PFSK-1 (cell line): ENCODE measurements at regions not wholly inside any gene's neighbourhood (a gene's known extent, or its start where the extent isn't known, plus 50 kb on each side); places are given as distances from the start of the nearest gene placed in this dataset.

ENCODE experiments used
- FOXP2 ChIP-seq: optimal IDR thresholded peaks from 2 replicates; pipeline ENCODE3; 2011; ENCODE audit warnings: borderline replicate concordance, control low read depth, inconsistent platforms; ENCODE audit not compliant: insufficient read depth; ENCODE audit errors: extremely low read length, extremely low read depth
- POLR2AphosphoS5 ChIP-seq: IDR thresholded peaks from 2 replicates; pipeline ENCODE4 v1.6.1; 2012; ENCODE audit warnings: low read depth, mild to moderate bottlenecking, control low read depth, low read length, moderate library complexity
- SIN3A ChIP-seq: IDR thresholded peaks from 2 replicates; pipeline ENCODE4 v1.6.1; 2012; ENCODE audit warnings: mild to moderate bottlenecking, low read length, moderate library complexity, borderline replicate concordance; ENCODE audit not compliant: insufficient read depth
- TAF1 ChIP-seq: IDR thresholded peaks from 2 replicates; pipeline ENCODE4 v1.6.1; 2012; ENCODE audit warnings: low read length, control low read depth, borderline replicate concordance; ENCODE audit not compliant: insufficient read depth
- TF ChIP-seq, protein P1 (sequence below), 2 experiments: IDR thresholded peaks; 2 replicates each; pipeline versions ENCODE4 v1.6.1 to v1.8.0; 2011 to 2012; ENCODE audit warnings: low read depth in 2 of 2, low read length in 2 of 2, control low read depth in 1 of 2, inconsistent platforms in 1 of 2, mild to moderate bottlenecking in 1 of 2, moderate library complexity in 1 of 2; ENCODE audit not compliant: insufficient read depth in 1 of 2

DNA sequence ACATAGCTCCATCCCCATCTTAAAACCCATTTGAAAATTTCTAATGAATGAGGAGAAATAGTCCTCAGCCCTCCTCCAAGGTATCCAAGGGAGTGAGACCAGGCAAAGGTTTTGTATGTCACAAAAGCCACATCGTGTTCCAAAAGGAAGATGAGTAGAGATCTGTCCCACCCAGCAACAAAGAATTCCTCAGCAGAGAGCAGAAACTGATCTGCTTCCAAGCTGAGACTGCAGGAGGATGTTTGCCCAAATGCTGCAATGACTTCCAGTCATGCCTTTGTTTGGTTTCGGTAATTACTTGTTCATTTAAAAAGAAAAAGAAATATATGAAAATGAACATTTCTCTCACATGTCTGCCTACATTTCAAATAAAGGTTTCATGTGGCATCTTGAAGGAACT lies 186.9 kb downstream of the SETD4 start:
- TF ChIP-seq POLR2AphosphoS5 (no peak), TAF1 (no peak), SIN3A (no peak), FOXP2 (no peak)
- TF ChIP-seq, protein P1, sequence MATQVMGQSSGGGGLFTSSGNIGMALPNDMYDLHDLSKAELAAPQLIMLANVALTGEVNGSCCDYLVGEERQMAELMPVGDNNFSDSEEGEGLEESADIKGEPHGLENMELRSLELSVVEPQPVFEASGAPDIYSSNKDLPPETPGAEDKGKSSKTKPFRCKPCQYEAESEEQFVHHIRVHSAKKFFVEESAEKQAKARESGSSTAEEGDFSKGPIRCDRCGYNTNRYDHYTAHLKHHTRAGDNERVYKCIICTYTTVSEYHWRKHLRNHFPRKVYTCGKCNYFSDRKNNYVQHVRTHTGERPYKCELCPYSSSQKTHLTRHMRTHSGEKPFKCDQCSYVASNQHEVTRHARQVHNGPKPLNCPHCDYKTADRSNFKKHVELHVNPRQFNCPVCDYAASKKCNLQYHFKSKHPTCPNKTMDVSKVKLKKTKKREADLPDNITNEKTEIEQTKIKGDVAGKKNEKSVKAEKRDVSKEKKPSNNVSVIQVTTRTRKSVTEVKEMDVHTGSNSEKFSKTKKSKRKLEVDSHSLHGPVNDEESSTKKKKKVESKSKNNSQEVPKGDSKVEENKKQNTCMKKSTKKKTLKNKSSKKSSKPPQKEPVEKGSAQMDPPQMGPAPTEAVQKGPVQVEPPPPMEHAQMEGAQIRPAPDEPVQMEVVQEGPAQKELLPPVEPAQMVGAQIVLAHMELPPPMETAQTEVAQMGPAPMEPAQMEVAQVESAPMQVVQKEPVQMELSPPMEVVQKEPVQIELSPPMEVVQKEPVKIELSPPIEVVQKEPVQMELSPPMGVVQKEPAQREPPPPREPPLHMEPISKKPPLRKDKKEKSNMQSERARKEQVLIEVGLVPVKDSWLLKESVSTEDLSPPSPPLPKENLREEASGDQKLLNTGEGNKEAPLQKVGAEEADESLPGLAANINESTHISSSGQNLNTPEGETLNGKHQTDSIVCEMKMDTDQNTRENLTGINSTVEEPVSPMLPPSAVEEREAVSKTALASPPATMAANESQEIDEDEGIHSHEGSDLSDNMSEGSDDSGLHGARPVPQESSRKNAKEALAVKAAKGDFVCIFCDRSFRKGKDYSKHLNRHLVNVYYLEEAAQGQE (IDR thresholded peaks at IDR 0.05; ENCODE audit: insufficient read depth in 1 of 2, low read depth in 2 of 2, low read length in 2 of 2): no peak

DNA sequence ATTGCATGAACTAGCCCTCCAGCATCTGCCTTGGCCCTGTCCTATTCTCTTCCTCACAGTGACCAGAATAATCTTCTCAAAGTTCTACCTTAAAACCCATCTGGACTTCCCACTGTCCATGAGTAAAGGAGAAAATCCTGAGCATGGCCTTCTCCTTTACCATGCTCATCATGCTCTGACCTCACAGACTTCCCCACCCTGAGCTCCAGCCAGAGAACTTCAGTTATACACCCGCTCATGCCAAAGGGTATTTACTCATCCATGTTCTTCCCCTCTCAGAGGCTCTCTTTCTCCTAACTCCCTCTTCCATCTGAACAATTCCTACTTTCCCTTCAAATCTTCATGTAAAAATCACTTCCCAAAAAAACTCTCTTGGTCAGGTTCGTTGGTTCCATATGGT lies 188.4 kb downstream of the SETD4 start:
- no peak for TF ChIP-seq SIN3A
- TF ChIP-seq, protein P1 (IDR thresholded peaks at IDR 0.05; ENCODE audit: insufficient read depth in 1 of 2, low read depth in 2 of 2, low read length in 2 of 2): no peak
- TF ChIP-seq POLR2AphosphoS5: no peak
- TF ChIP-seq FOXP2: no peak
- no peak for TF ChIP-seq TAF1

DNA sequence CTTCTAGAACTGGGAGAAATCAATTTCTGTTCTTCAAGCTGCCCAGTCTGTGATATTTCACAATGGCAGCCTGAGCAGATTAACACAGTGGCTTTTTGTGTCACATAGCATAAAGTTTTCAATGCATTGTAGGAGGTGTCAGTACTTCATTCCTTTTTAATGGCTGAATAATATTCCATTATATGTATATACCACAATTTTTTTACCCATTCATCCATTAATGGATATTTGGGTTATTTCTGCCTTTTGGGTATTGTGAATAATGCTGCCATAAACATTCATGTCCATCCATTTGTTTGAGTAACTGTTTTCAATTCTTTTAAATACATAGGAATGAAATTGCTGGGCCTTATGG lies 191.5 kb downstream of the SETD4 start:
- TF ChIP-seq POLR2AphosphoS5 (no peak), SIN3A (no peak)
- TF ChIP-seq, protein P1 (IDR thresholded peaks at IDR 0.05; ENCODE audit: insufficient read depth in 1 of 2, low read depth in 2 of 2, low read length in 2 of 2): no peak

DNA sequence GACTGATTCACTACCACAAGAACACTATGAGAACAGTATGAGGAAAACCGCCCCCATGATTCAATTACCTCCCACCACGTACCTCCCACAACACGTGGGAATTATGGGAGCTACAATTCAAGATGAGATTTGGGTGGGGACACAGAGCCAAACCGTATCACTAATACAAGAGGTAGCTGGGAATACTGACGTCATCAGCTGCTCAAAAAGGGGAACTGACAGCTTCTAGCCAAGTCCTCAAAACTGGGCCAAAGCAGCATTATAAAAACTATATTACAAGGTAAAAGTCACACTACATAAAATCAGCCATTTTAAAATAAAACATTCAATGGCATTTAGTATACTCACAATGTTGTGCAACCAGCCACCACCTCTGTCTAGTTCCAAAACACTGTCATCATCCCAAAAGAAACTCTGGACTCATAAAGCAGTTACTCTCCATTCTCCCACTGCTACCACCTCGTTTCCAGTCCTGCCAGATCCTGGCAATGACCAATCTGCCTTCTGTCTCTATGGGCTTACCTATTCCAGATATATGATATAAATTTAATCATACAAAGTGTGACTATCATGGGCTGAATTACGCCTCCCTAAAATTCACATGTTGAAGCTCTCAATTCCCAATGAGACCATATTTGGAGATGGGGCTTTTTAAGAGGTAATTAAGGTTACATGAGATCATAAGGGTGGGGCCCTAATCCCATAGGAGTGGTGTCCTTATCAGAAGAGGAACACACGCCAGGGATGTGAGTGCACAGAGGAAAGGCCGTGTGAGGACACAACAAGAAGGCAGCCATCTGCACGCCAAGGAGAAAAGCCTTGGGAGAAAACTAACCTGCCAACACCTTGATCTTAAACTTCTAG lies 192.1 kb downstream of the SETD4 start:
- TF ChIP-seq TAF1: no peak
- TF ChIP-seq, protein P1 (IDR thresholded peaks at IDR 0.05; ENCODE audit: insufficient read depth in 1 of 2, low read depth in 2 of 2, low read length in 2 of 2): no peak
- TF ChIP-seq SIN3A: no peak
- TF ChIP-seq FOXP2: no peak
- no peak for TF ChIP-seq POLR2AphosphoS5

DNA sequence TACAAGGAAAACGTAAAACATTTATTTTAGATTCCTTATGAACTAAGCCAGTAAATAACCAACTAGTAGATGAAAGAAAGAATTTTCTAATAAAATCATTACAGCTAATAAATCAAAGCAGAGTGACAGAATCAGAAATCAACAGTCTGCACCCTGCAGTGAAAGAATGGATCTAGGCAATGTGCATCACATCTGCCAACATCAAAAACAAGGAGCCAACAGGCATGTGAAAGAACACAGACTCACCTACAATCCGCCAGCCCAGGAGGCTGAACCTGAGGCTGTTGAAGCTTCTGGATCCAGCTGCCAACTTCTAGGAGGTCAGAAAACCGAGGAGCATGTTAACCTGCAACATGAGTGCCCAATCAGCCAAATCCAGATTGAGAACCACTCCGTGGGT lies 196.3 kb downstream of the SETD4 start:
- no peak for TF ChIP-seq TAF1
- no peak for TF ChIP-seq FOXP2
- TF ChIP-seq POLR2AphosphoS5: no peak
- no peak for TF ChIP-seq SIN3A
- TF ChIP-seq, protein P1 (IDR thresholded peaks at IDR 0.05; ENCODE audit: insufficient read depth in 1 of 2, low read depth in 2 of 2, low read length in 2 of 2): no peak
